SK-N-SH treated with all-trans-retinoic acid at 6 μM for 48 hours (cell line): ENCODE measurements at regions not wholly inside any gene's neighbourhood (a gene's known extent, or its start where the extent isn't known, plus 50 kb on each side); places are given as distances from the start of the nearest gene placed in this dataset.

Experiments used
- ATAC-seq: fragments of 200-7000 bp; cut with Tn5 transposase; 3 replicates; pipeline ENCODE4 v1.9.1; 2020; ENCODE audit warnings: mild to moderate bottlenecking, moderate library complexity
- ARNTL ChIP-seq: fragments of 450-650 bp; formaldehyde crosslinking; IDR thresholded peaks from 2 replicates; pipeline ENCODE4 v1.5.0; 2020; ENCODE audit warnings: low read depth, mild to moderate bottlenecking, moderate library complexity, borderline replicate concordance
- CSDC2 ChIP-seq: fragments of 250-450 bp; sonication (Bioruptor Pico); IDR thresholded peaks from 2 replicates; pipeline ENCODE4 v1.5.0; 2020; ENCODE audit warnings: mild to moderate bottlenecking, moderate library complexity
- ESRRG ChIP-seq: fragments of 250-450 bp; sonication (Bioruptor Pico); IDR thresholded peaks from 2 replicates; pipeline ENCODE4 v1.6.1; 2021; ENCODE audit warnings: mild to moderate bottlenecking
- GLIS3 ChIP-seq: fragments of 250-450 bp; sonication (Bioruptor Pico); IDR thresholded peaks from 2 replicates; pipeline ENCODE4 v1.5.0; 2020; ENCODE audit warnings: mild to moderate bottlenecking, moderate library complexity
- ISL1 ChIP-seq: fragments of 250-450 bp; sonication (Bioruptor Pico); IDR thresholded peaks from 2 replicates; pipeline ENCODE4 v2.1.2; 2022; ENCODE audit warnings: mild to moderate bottlenecking, moderate library complexity
- OSR1 ChIP-seq: fragments of 250-450 bp; sonication (Bioruptor Pico); IDR thresholded peaks from 2 replicates; pipeline ENCODE4 v1.8.0; 2022; ENCODE audit warnings: moderate library complexity, mild to moderate bottlenecking, inconsistent platforms
- PPARA ChIP-seq: fragments of 250-450 bp; sonication (Bioruptor Pico); IDR thresholded peaks from 2 replicates; pipeline ENCODE4 v1.5.0; 2020; ENCODE audit warnings: mild to moderate bottlenecking, borderline replicate concordance
- RARB ChIP-seq: fragments of 250-450 bp; sonication (Bioruptor Pico); IDR thresholded peaks from 2 replicates; pipeline ENCODE4 v1.8.0; 2021; ENCODE audit warnings: mild to moderate bottlenecking, moderate library complexity
- SNAI2 ChIP-seq: fragments of 250-450 bp; sonication (Bioruptor Pico); IDR thresholded peaks from 2 replicates; pipeline ENCODE4 v1.5.0; 2020; ENCODE audit warnings: mild to moderate bottlenecking, moderate library complexity
- TOX ChIP-seq: fragments of 250-450 bp; sonication (Bioruptor Pico); IDR thresholded peaks from 2 replicates; pipeline ENCODE4 v1.8.0; 2021; ENCODE audit warnings: mild to moderate bottlenecking, moderate library complexity, borderline replicate concordance
- ZC3H10 ChIP-seq: fragments of 250-450 bp; sonication (Bioruptor Pico); IDR thresholded peaks from 2 replicates; pipeline ENCODE4 v1.5.1; 2021; ENCODE audit warnings: mild to moderate bottlenecking, moderate library complexity
- ZFP3 ChIP-seq: fragments of 250-450 bp; sonication (Bioruptor Pico); IDR thresholded peaks from 2 replicates; pipeline ENCODE4 v1.5.0; 2020; ENCODE audit warnings: mild to moderate bottlenecking, moderate library complexity
- ZNF70 ChIP-seq: fragments of 450-650 bp; formaldehyde crosslinking; IDR thresholded peaks from 2 replicates; pipeline ENCODE4 v1.5.0; 2020; ENCODE audit warnings: mild to moderate bottlenecking, moderate library complexity
- ZNF8 ChIP-seq: fragments of 450-650 bp; formaldehyde crosslinking; IDR thresholded peaks from 2 replicates; pipeline ENCODE4 v1.5.0; 2020; ENCODE audit warnings: mild to moderate bottlenecking, moderate library complexity
- TF ChIP-seq, protein P1 (sequence below): fragments of 250-450 bp; sonication (Bioruptor Pico); IDR thresholded peaks from 2 replicates; pipeline ENCODE4 v1.5.0; 2020; ENCODE audit warnings: mild to moderate bottlenecking, moderate library complexity
- TF ChIP-seq, protein P2 (sequence below): fragments of 250-450 bp; sonication (Bioruptor Pico); IDR thresholded peaks from 2 replicates; pipeline ENCODE4 v1.5.1; 2020; ENCODE audit warnings: low read depth, mild to moderate bottlenecking, moderate library complexity
- TF ChIP-seq, protein P3 (sequence below): fragments of 250-450 bp; sonication (Bioruptor Pico); IDR thresholded peaks from 2 replicates; pipeline ENCODE4 v1.8.0; 2020; ENCODE audit warnings: mild to moderate bottlenecking, moderate library complexity, borderline replicate concordance
- TF ChIP-seq, protein P4 (sequence below): fragments of 250-450 bp; sonication (Bioruptor Pico); IDR thresholded peaks from 2 replicates; pipeline ENCODE4 v1.8.0; 2021; ENCODE audit warnings: low read depth, mild to moderate bottlenecking, moderate library complexity, borderline replicate concordance

DNA sequence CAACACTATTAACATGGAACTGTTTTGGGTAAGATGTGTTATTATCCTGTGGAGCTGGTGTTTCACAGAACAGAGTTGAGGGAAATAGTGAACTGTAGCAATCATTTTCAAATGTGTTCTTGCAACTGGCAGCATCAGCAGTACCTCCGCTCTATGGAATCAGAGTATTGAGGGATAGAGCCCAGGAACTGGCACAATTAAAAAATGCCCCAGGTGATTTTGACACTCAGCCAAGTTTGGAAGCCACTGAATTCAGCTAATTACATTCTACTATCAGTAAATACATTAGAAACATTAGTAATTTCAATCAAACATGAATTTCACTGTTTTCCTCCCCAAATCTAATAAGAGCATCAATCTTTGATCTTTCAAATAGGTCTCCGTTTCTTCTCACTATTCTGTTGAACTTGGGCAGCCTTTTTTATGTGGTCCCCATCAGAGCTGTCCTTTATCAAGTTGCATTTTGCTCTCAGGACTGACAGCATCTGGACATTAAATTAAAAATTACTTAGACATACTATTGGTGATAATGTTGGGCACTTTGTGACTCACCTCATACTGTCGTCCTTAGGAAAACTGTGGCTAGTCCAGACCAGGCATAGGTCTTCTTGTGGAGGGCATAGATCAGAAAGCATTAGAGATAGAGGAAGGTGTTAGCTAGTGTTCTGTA is 251.5 kb downstream of the DHX35 start:
- no peak for ATAC-seq
- TF ChIP-seq ARNTL (CRISPR knock-in tag) (no peak), GLIS3 (CRISPR knock-in tag) (no peak), SNAI2 (CRISPR knock-in tag) (no peak), ESRRG (CRISPR knock-in tag) (no peak), ZNF8 (CRISPR knock-in tag) (no peak), ZFP3 (no peak)
- TF ChIP-seq, protein P1, sequence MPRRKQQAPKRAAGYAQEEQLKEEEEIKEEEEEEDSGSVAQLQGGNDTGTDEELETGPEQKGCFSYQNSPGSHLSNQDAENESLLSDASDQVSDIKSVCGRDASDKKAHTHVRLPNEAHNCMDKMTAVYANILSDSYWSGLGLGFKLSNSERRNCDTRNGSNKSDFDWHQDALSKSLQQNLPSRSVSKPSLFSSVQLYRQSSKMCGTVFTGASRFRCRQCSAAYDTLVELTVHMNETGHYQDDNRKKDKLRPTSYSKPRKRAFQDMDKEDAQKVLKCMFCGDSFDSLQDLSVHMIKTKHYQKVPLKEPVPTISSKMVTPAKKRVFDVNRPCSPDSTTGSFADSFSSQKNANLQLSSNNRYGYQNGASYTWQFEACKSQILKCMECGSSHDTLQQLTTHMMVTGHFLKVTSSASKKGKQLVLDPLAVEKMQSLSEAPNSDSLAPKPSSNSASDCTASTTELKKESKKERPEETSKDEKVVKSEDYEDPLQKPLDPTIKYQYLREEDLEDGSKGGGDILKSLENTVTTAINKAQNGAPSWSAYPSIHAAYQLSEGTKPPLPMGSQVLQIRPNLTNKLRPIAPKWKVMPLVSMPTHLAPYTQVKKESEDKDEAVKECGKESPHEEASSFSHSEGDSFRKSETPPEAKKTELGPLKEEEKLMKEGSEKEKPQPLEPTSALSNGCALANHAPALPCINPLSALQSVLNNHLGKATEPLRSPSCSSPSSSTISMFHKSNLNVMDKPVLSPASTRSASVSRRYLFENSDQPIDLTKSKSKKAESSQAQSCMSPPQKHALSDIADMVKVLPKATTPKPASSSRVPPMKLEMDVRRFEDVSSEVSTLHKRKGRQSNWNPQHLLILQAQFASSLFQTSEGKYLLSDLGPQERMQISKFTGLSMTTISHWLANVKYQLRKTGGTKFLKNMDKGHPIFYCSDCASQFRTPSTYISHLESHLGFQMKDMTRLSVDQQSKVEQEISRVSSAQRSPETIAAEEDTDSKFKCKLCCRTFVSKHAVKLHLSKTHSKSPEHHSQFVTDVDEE (CRISPR knock-in tag): no peak
- TF ChIP-seq, protein P2, sequence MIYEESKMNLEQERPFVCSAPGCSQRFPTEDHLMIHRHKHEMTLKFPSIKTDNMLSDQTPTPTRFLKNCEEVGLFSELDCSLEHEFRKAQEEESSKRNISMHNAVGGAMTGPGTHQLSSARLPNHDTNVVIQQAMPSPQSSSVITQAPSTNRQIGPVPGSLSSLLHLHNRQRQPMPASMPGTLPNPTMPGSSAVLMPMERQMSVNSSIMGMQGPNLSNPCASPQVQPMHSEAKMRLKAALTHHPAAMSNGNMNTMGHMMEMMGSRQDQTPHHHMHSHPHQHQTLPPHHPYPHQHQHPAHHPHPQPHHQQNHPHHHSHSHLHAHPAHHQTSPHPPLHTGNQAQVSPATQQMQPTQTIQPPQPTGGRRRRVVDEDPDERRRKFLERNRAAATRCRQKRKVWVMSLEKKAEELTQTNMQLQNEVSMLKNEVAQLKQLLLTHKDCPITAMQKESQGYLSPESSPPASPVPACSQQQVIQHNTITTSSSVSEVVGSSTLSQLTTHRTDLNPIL (CRISPR knock-in tag): no peak
- TF ChIP-seq, all 23 proteins: peak for 0

DNA sequence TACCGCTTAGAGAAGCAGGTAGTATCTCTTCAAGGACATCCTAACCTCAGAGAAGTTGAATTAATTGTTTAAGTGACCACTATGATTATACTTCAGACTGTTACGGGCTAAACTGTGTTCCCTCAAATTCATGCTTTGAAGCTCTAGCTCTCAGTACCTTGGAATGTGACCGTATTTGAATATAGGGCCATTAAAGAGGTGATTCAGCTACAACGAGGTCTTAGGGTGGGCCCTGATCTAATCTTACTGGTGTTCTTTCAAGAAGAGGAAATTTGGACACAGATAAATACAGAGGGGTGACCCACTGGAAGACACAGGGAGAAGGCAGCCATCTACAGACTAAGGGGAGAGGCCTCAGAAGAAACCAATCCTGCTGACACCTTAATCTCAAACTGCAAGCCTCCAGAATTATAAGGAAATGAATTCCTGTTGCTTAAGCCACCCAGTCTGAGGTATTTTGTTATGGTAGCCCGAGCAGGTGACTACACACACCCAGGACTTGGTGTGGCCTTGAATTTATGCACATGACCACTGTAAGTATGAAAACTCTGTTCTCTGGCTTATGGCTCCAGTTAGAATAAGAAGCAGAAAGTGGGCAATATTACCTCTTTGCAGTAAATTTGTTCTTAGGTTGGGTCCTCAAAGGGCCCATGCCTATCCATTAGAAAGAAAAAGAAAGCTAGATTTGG is 249.1 kb downstream of the DHX35 start:
- TF ChIP-seq ESRRG (CRISPR knock-in tag) (no peak), ZFP3 (no peak), RARB (CRISPR knock-in tag) (no peak), SNAI2 (CRISPR knock-in tag) (no peak), PPARA (CRISPR knock-in tag) (no peak), ISL1 (no peak), OSR1 (no peak), ZNF70 (CRISPR knock-in tag) (no peak), ZC3H10 (CRISPR knock-in tag) (no peak), GLIS3 (CRISPR knock-in tag) (no peak), ZNF8 (CRISPR knock-in tag) (no peak), CSDC2 (no peak), TOX (CRISPR knock-in tag) (no peak)
- TF ChIP-seq, protein P3, sequence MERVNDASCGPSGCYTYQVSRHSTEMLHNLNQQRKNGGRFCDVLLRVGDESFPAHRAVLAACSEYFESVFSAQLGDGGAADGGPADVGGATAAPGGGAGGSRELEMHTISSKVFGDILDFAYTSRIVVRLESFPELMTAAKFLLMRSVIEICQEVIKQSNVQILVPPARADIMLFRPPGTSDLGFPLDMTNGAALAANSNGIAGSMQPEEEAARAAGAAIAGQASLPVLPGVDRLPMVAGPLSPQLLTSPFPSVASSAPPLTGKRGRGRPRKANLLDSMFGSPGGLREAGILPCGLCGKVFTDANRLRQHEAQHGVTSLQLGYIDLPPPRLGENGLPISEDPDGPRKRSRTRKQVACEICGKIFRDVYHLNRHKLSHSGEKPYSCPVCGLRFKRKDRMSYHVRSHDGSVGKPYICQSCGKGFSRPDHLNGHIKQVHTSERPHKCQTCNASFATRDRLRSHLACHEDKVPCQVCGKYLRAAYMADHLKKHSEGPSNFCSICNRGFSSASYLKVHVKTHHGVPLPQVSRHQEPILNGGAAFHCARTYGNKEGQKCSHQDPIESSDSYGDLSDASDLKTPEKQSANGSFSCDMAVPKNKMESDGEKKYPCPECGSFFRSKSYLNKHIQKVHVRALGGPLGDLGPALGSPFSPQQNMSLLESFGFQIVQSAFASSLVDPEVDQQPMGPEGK (CRISPR knock-in tag): no peak
- TF ChIP-seq, protein P2 (CRISPR knock-in tag): no peak
- TF ChIP-seq, protein P1 (CRISPR knock-in tag): no peak
- TF ChIP-seq, protein P4, sequence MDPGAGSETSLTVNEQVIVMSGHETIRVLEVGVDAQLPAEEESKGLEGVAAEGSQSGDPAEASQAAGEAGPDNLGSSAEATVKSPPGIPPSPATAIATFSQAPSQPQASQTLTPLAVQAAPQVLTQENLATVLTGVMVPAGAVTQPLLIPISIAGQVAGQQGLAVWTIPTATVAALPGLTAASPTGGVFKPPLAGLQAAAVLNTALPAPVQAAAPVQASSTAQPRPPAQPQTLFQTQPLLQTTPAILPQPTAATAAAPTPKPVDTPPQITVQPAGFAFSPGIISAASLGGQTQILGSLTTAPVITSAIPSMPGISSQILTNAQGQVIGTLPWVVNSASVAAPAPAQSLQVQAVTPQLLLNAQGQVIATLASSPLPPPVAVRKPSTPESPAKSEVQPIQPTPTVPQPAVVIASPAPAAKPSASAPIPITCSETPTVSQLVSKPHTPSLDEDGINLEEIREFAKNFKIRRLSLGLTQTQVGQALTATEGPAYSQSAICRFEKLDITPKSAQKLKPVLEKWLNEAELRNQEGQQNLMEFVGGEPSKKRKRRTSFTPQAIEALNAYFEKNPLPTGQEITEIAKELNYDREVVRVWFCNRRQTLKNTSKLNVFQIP (CRISPR knock-in tag): no peak
- ATAC-seq: no peak
